AG04450 (cell line): ENCODE measurements at regions not wholly inside any gene's neighbourhood (a gene's known extent, or its start where the extent isn't known, plus 50 kb on each side); places are given as distances from the start of the nearest gene placed in this dataset.
"Not testable (repeated sequence)": the region's sequence is repeated elsewhere in the genome, so short reads cannot be mapped to it uniquely, and the experiment has no call there.

Experiments used
- CTCF ChIA-PET: fragments of 300-600, 350-600 bp; formaldehyde crosslinking; extraction: SDS; loops from one replicate; lab custom pipeline; 2022; ENCODE audit warnings: antibody characterized with exemption, inconsistent platforms; lab: Charles Lee
- POLR2A ChIA-PET: fragments of 350-600 bp; formaldehyde crosslinking; extraction: SDS; loops from one replicate; lab custom pipeline; 2021; ENCODE audit warnings: antibody characterized with exemption, inconsistent platforms; lab: Yijun Ruan, JAX
- DNase-seq: peaks from one replicate; pipeline ENCODE4 v3.0.0-alpha.2; 2011; ENCODE audit warnings: low read depth, low spot score
- H3K27ac ChIP-seq: one replicate; pipeline ENCODE4 v1.5.1; 2012; ENCODE audit warnings: low read depth, low read length, control low read depth
- H3K27me3 ChIP-seq: one replicate; pipeline ENCODE4 v1.6.0; 2012; ENCODE audit warnings: low read length; ENCODE audit not compliant: control insufficient read depth, insufficient read depth
- H3K4me3 ChIP-seq: 2 replicates; pipeline ENCODE4 v1.5.1; 2011; ENCODE audit warnings: mild to moderate bottlenecking, low read depth, low read length, control low read depth
- H3K9me3 ChIP-seq: 2 replicates; pipeline ENCODE4 v1.5.1; 2012; ENCODE audit warnings: low read length; ENCODE audit not compliant: control insufficient read depth, insufficient read depth
- TF ChIP-seq, protein P1 (sequence below): IDR thresholded peaks from 2 replicates; pipeline ENCODE4 v1.5.1; 2011; ENCODE audit warnings: low read depth, low read length, control low read depth, inconsistent platforms

DNA sequence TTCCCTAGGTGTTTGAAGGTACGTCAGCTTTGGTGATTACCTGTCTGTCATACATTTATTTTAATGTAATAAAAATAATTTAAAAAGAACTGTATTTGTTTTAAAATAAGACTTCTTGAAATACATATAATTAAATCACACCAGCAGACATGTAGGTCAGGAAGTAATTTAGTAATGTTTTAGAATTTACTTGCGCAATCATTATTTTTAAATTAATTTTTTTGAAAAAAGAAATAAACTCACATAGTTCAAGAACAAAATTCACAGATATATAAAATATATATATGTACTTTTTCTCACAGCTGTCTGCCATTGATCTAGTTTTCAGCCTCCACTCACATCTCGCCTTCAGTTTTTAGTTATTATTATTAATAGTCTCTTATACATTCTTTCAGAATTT, 875.9 kb downstream of the TTLL7 start:
- TF ChIP-seq, protein P1, sequence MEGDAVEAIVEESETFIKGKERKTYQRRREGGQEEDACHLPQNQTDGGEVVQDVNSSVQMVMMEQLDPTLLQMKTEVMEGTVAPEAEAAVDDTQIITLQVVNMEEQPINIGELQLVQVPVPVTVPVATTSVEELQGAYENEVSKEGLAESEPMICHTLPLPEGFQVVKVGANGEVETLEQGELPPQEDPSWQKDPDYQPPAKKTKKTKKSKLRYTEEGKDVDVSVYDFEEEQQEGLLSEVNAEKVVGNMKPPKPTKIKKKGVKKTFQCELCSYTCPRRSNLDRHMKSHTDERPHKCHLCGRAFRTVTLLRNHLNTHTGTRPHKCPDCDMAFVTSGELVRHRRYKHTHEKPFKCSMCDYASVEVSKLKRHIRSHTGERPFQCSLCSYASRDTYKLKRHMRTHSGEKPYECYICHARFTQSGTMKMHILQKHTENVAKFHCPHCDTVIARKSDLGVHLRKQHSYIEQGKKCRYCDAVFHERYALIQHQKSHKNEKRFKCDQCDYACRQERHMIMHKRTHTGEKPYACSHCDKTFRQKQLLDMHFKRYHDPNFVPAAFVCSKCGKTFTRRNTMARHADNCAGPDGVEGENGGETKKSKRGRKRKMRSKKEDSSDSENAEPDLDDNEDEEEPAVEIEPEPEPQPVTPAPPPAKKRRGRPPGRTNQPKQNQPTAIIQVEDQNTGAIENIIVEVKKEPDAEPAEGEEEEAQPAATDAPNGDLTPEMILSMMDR: no peak
- no peak overlapping the region for H3K27ac ChIP-seq
- no peaks in the 10 kb centered on the region for H3K27me3 ChIP-seq
- H3K9me3 ChIP-seq: no peaks in the 10 kb centered on the region
- POLR2A ChIA-PET: no interaction called here
- no peak overlapping the region for H3K4me3 ChIP-seq
- CTCF ChIA-PET: no interaction called here
- DNase-seq: no peak

DNA sequence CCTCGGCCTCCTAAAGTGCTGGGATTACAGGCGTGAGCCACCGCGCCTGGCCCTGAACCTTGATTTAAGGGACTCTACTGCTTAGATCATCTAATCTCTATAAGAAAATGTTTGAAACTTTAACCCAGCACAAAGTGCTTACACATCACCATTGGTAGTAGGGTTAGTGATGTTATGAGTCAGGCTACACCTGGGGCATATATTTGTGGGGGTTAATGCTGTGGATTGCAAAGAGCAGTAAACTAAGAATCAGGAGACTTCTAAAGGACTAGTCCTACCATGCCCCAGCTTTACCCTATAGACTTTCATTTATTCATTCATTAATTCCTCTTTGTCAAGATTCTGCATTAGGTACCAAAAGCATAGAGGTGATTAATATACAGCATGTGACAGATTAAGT, 880.5 kb downstream of the TTLL7 start:
- CTCF ChIA-PET: no interaction called here

DNA sequence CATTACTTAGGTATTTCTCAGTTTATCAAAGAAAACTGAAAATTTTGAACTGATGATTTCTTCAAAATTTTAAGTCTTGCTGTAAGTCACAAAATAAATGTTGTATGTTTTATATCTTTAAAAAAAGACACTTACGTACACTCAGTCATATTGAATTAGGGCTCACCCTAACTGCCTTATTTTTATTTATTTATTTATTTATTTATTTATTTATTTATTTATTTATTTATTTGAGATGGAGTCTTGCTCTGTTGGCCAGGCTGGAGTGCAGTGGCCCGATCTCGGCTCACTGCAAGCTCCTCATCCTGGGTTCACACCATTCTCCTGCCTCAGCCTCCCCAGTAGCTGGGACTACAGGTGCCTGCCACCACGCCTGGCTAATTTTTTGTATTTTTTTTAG, 881.9 kb downstream of the TTLL7 start:
- not testable (repeated sequence) for H3K4me3 ChIP-seq

More for the DNA sequence above, 880.5 kb downstream of the TTLL7 start:
- TF ChIP-seq, protein P1: no peak
- no peak for DNase-seq
- Histone ChIP-seq H3K4me3 (no peak overlapping the region), H3K9me3 (no peaks in the 10 kb centered on the region), H3K27ac (no peak overlapping the region), H3K27me3 (no peaks in the 10 kb centered on the region)
- POLR2A ChIA-PET: no interaction called here

DNA sequence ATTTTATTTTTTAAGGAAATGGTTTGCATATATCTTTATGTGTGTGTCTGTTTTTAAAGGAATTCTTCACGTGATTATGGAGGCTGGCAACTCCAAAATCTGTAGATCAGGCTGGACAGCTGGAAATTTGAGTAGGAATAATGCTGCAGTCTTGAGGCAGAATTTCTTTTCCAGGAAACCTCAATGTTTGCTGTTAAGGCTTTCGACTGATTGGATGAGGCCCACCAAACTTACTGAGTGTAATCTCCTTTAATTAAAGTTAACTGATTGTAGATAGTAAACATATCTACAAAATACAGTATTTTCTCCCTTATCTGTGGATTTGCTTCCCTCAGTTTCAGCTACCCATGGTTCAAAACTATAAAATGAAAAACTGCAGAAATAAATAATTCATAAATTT, 883.1 kb downstream of the TTLL7 start:
- TF ChIP-seq, protein P1: no peak
- H3K4me3 ChIP-seq: no peak overlapping the region
- no peaks in the 10 kb centered on the region for H3K9me3 ChIP-seq
- ChIA-PET POLR2A (no interaction called here), CTCF (no interaction called here)
- DNase-seq: no peak
- no peak overlapping the region for H3K27ac ChIP-seq
- no peaks in the 10 kb centered on the region for H3K27me3 ChIP-seq

More for the DNA sequence above, 881.9 kb downstream of the TTLL7 start:
- DNase-seq, H3K27ac ChIP-seq, H3K9me3 ChIP-seq, H3K27me3 ChIP-seq, CTCF ChIA-PET, POLR2A ChIA-PET: not testable (repeated sequence)

DNA sequence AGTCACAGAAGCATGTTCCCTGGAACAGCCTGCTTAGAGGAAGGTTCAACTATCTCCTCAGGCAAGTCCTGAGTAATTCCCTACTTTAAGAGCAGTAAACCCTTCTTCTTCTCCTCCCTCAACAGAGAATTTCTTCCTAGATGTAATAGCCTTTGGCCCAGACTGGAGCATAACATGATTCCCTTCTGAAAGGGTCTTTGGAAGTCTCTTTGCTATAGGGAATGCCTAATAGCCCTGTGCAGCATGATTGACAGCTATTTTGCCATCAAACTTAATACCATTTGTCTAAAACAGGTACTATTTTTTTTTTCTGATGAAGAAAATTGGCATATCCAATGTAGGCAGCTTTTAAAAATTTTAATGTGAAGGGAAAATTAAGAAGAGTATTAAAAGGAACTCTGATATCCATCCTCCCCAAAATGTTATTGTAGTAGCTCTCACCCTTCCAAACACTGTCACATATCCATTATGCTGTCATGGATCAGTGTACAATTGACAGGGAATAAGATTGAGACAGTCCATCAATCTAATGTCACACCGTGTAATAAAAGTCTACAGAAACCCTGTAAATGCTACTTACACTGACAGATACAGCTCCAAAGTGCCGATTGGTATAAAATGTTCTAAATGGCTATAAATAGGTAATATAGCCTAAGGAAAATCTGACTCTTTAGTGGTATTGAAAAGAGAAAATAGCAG, 884.6 kb downstream of the TTLL7 start:
- H3K27ac ChIP-seq: no peak overlapping the region
- no peak overlapping the region for H3K4me3 ChIP-seq
- ChIA-PET CTCF (no interaction called here), POLR2A (no interaction called here)
- no peaks in the 10 kb centered on the region for H3K27me3 ChIP-seq
- no peaks in the 10 kb centered on the region for H3K9me3 ChIP-seq
- no peak for DNase-seq
- TF ChIP-seq, protein P1: no peak
